ENCODE measurements at regions not wholly inside any gene's neighbourhood (a gene's known extent, or its start where the extent isn't known, plus 50 kb on each side); places are given as distances from the start of the nearest gene placed in this dataset.

GRCh38 chr3:17806876-17807275 lies 64.4 kb upstream of the TBC1D5 start:
- DNase-seq (ENCODE audit: insufficient read length, low spot score), result no peak
- no peak for TF ChIP-seq POLR2A (IDR thresholded peaks at IDR 0.05; ENCODE audit: low read depth, low read length)
- no peak for TF ChIP-seq POU2F2 (IDR thresholded peaks at IDR 0.05; ENCODE audit: low read depth, low read length)
- no peak for TF ChIP-seq SPI1 (IDR thresholded peaks at IDR 0.05; ENCODE audit: low read depth, low read length)
- TF ChIP-seq POLR2AphosphoS5 (IDR thresholded peaks at IDR 0.05; ENCODE audit: low read depth, low read length), result no peak
- TF ChIP-seq TAF1 (IDR thresholded peaks at IDR 0.05; ENCODE audit: low read depth, low read length), result no peak
- TF ChIP-seq PAX5 (IDR thresholded peaks at IDR 0.05; ENCODE audit: insufficient read depth, low read length, severe bottlenecking), result no peak
- no peak for FAIRE-seq

DNA sequence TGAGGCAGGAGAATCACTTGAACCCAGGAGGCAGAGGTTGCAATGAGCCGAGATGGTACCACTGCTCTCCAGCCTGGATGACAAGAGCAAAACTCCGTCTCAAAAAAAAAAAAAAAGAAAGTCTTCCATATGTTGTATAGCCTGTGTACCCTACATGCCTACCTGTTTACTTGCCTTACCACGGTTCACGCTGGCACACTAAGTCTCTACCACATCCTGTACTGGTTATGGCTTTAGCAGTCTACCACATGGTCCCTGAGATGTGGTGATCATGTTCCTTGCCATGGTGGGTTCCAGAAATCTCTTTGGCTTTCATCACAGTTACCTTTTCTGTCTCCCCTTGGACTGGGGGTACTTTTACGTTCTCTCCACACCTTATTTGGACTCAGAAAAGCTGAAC lies 63.8 kb upstream of the TBC1D5 start:
- no peak for DNase-seq (ENCODE audit: insufficient read length, low spot score)
- no peak for FAIRE-seq
- TF ChIP-seq POLR2AphosphoS5 (IDR thresholded peaks at IDR 0.05; ENCODE audit: low read depth, low read length) (no peak), SPI1 (IDR thresholded peaks at IDR 0.05; ENCODE audit: low read depth, low read length) (no peak), POU2F2 (IDR thresholded peaks at IDR 0.05; ENCODE audit: low read depth, low read length) (no peak), POLR2A (IDR thresholded peaks at IDR 0.05; ENCODE audit: low read depth, low read length) (no peak), PAX5 (IDR thresholded peaks at IDR 0.05; ENCODE audit: insufficient read depth, low read length, severe bottlenecking) (no peak), TAF1 (IDR thresholded peaks at IDR 0.05; ENCODE audit: low read depth, low read length) (no peak)

DNA sequence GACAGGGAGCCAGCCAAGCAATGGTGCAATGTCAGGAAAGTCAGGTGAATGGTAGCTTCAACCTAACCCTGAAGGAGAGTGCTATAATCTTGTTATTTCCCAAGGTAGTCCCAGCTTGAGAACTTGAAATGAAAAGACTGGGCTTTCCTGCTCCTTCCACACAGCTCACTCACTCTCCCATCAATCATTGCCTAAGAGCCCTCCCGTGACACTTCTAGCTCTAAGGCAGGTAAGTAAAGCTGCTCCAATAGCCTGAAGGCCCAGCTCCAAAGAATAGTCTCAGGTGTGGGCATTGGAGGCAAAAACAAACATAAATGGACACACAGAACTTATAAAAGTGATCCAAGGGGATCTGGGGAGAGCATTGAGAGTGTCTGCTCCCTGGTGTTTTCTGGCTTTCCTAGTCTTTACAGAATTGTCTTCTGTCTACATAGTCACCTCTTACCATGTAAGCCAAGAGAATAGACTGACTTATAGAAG lies 63.1 kb upstream of the TBC1D5 start:
- FAIRE-seq (no peak), DNase-seq (ENCODE audit: insufficient read length, low spot score) (no peak)
- TF ChIP-seq POU2F2 (IDR thresholded peaks at IDR 0.05; ENCODE audit: low read depth, low read length) (no peak), POLR2AphosphoS5 (IDR thresholded peaks at IDR 0.05; ENCODE audit: low read depth, low read length) (no peak), SPI1 (IDR thresholded peaks at IDR 0.05; ENCODE audit: low read depth, low read length) (no peak), POLR2A (IDR thresholded peaks at IDR 0.05; ENCODE audit: low read depth, low read length) (no peak), TAF1 (IDR thresholded peaks at IDR 0.05; ENCODE audit: low read depth, low read length) (no peak), PAX5 (IDR thresholded peaks at IDR 0.05; ENCODE audit: insufficient read depth, low read length, severe bottlenecking) (no peak)

- DNase-seq (ENCODE audit: insufficient read length, low spot score) (no peak), FAIRE-seq (peak; percentile 31)
- no peak for TF ChIP-seq POLR2A (IDR thresholded peaks at IDR 0.05; ENCODE audit: low read depth, low read length)
- no peak for TF ChIP-seq POLR2AphosphoS5 (IDR thresholded peaks at IDR 0.05; ENCODE audit: low read depth, low read length)
- TF ChIP-seq TAF1 (IDR thresholded peaks at IDR 0.05; ENCODE audit: low read depth, low read length), result no peak
- TF ChIP-seq POU2F2 (IDR thresholded peaks at IDR 0.05; ENCODE audit: low read depth, low read length), result no peak
- TF ChIP-seq SPI1 (IDR thresholded peaks at IDR 0.05; ENCODE audit: low read depth, low read length), result no peak
- TF ChIP-seq PAX5 (IDR thresholded peaks at IDR 0.05; ENCODE audit: insufficient read depth, low read length, severe bottlenecking), result no peak
Measured at GRCh38 chr3:17802950-17803349, 60.5 kb upstream of the TBC1D5 start.

GRCh38 chr3:17801131-17801530 lies 58.7 kb upstream of the TBC1D5 start:
- TF ChIP-seq TAF1 (IDR thresholded peaks at IDR 0.05; ENCODE audit: low read depth, low read length), result no peak
- TF ChIP-seq POLR2AphosphoS5 (IDR thresholded peaks at IDR 0.05; ENCODE audit: low read depth, low read length), result no peak
- TF ChIP-seq POLR2A (IDR thresholded peaks at IDR 0.05; ENCODE audit: low read depth, low read length), result no peak
- TF ChIP-seq SPI1 (IDR thresholded peaks at IDR 0.05; ENCODE audit: low read depth, low read length), result no peak
- no peak for TF ChIP-seq PAX5 (IDR thresholded peaks at IDR 0.05; ENCODE audit: insufficient read depth, low read length, severe bottlenecking)
- TF ChIP-seq POU2F2 (IDR thresholded peaks at IDR 0.05; ENCODE audit: low read depth, low read length), result no peak

DNA sequence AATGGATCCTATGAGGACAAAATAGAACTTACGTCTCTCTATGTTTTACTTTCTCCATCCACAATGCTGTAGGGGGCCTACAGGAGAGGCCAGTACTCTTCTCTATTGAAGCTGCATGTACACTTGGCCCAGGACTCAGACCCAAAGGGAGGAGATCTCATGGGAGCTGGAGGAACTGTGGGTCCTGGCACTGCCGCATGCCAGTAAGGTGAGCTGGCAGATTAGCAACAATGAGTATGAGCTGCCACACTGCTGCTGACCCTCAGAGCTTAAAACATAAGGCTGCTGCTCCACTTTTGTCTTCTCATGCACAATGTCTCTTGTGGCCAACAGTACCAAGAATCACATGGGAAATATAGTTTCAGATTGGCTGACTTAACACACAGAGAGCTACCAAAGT lies 57.8 kb upstream of the TBC1D5 start:
- no peak for TF ChIP-seq POLR2A (IDR thresholded peaks at IDR 0.05; ENCODE audit: low read depth, low read length)
- no peak for TF ChIP-seq TAF1 (IDR thresholded peaks at IDR 0.05; ENCODE audit: low read depth, low read length)
- TF ChIP-seq POU2F2 (IDR thresholded peaks at IDR 0.05; ENCODE audit: low read depth, low read length), result no peak
- no peak for TF ChIP-seq PAX5 (IDR thresholded peaks at IDR 0.05; ENCODE audit: insufficient read depth, low read length, severe bottlenecking)
- TF ChIP-seq SPI1 (IDR thresholded peaks at IDR 0.05; ENCODE audit: low read depth, low read length), result no peak
- TF ChIP-seq POLR2AphosphoS5 (IDR thresholded peaks at IDR 0.05; ENCODE audit: low read depth, low read length), result no peak
- DNase-seq (ENCODE audit: insufficient read length, low spot score), result no peak
- no peak for FAIRE-seq

More at GRCh38 chr3:17801131-17801530, 58.7 kb upstream of the TBC1D5 start:
- DNase-seq (ENCODE audit: insufficient read length, low spot score) (no peak), FAIRE-seq (no peak)

GRCh38 chr3:17799312-17799711 lies 56.9 kb upstream of the TBC1D5 start:
- DNase-seq (ENCODE audit: insufficient read length, low spot score) (no peak), FAIRE-seq (no peak)
- TF ChIP-seq PAX5 (IDR thresholded peaks at IDR 0.05; ENCODE audit: insufficient read depth, low read length, severe bottlenecking) (no peak), SPI1 (IDR thresholded peaks at IDR 0.05; ENCODE audit: low read depth, low read length) (no peak), TAF1 (IDR thresholded peaks at IDR 0.05; ENCODE audit: low read depth, low read length) (no peak), POLR2AphosphoS5 (IDR thresholded peaks at IDR 0.05; ENCODE audit: low read depth, low read length) (no peak), POLR2A (IDR thresholded peaks at IDR 0.05; ENCODE audit: low read depth, low read length) (no peak), POU2F2 (IDR thresholded peaks at IDR 0.05; ENCODE audit: low read depth, low read length) (no peak)

DNA sequence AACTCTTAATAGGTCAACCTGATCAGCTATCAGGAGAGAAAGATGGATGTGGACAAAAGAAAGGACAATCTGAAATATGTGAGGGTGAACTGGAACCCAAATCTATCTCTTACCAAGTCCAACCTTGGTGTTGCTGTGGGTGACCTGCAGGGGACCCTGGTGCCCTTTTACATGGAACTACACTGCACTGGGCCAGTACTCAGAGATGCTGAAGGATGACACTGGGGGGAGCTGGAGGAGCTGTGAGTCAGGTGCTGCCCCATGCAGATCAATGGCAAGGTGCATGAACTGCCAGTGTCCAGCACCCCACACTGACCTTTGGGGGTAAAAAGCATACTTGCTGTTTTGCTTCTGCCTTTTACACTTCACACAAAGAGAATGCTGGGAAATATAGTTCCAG lies 55.6 kb upstream of the TBC1D5 start:
- DNase-seq (ENCODE audit: insufficient read length, low spot score) (no peak), FAIRE-seq (no peak)
- TF ChIP-seq POU2F2 (IDR thresholded peaks at IDR 0.05; ENCODE audit: low read depth, low read length) (no peak), SPI1 (IDR thresholded peaks at IDR 0.05; ENCODE audit: low read depth, low read length) (no peak), TAF1 (IDR thresholded peaks at IDR 0.05; ENCODE audit: low read depth, low read length) (no peak), POLR2AphosphoS5 (IDR thresholded peaks at IDR 0.05; ENCODE audit: low read depth, low read length) (no peak), POLR2A (IDR thresholded peaks at IDR 0.05; ENCODE audit: low read depth, low read length) (no peak), PAX5 (IDR thresholded peaks at IDR 0.05; ENCODE audit: insufficient read depth, low read length, severe bottlenecking) (no peak)

GRCh38 chr3:17795711-17796110 lies 53.3 kb upstream of the TBC1D5 start:
- DNase-seq (ENCODE audit: insufficient read length, low spot score) (no peak), FAIRE-seq (no peak)
- TF ChIP-seq PAX5 (IDR thresholded peaks at IDR 0.05; ENCODE audit: insufficient read depth, low read length, severe bottlenecking) (no peak), SPI1 (IDR thresholded peaks at IDR 0.05; ENCODE audit: low read depth, low read length) (no peak), TAF1 (IDR thresholded peaks at IDR 0.05; ENCODE audit: low read depth, low read length) (no peak)

DNA sequence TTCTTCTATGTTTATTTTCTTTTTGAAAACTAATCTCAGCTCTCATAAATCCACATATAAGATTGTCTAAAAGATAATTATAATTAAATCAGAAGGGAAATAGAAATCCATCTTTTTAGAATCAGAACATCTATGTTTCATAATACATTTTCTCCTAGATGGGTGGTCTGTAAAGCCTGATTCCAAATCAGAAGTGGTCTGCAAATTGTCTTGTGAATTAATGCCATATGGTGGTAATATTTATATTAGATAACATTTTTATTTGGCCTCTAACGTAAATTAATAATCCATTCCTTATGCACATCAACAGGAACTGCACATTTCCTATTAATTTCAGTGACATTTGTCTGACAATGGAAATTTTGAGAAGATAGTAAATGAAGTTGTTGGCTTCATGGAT lies 52.8 kb upstream of the TBC1D5 start:
- TF ChIP-seq TAF1 (IDR thresholded peaks at IDR 0.05; ENCODE audit: low read depth, low read length) (no peak), POLR2AphosphoS5 (IDR thresholded peaks at IDR 0.05; ENCODE audit: low read depth, low read length) (no peak), PAX5 (IDR thresholded peaks at IDR 0.05; ENCODE audit: insufficient read depth, low read length, severe bottlenecking) (no peak), POLR2A (IDR thresholded peaks at IDR 0.05; ENCODE audit: low read depth, low read length) (no peak)
- no peak for FAIRE-seq
- DNase-seq (ENCODE audit: insufficient read length, low spot score), result no peak

All from GM12891 (cell line).